ENCODE measurements at regions not wholly inside any gene's neighbourhood (a gene's known extent, or its start where the extent isn't known, plus 50 kb on each side); places are given as distances from the start of the nearest gene placed in this dataset.

DNA sequence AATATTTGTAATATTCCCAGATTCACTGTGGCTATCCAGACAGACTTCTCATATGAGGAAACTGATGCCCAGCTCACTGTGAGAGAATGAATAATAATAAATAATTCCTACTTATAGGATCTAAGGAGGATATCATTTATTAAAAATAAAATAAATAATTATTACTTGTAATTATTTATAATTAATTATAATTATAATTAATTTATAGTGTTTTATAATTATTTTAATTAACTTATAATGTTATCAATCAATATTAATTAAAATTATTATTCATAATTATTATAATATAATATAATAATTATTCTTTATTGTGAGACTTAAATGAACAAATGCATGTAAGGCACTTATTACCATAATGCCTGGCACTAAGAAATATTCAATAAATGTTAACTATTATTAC is 192.8 kb downstream of the GALC start:
- TF ChIP-seq CTCF (IDR thresholded peaks at IDR 0.05; ENCODE audit: borderline replicate concordance, extremely low read depth, low read length, poor library complexity, severe bottlenecking) (no peak), EZH2 (IDR thresholded peaks at IDR 0.05; ENCODE audit: borderline replicate concordance, low read depth, low read length, severe bottlenecking) (no peak)
